DOHH2 (cell line): ENCODE measurements at regions not wholly inside any gene's neighbourhood (a gene's known extent, or its start where the extent isn't known, plus 50 kb on each side); places are given as distances from the start of the nearest gene placed in this dataset.

Experiments
- H3F3A ChIP-seq: fragments of 200-600 bp; sonication (generic), shearing (Covaris generic); 2 replicates; pipeline ENCODE4 v1.6.0; 2016; ENCODE audit warnings: antibody characterized with exemption, mild to moderate bottlenecking; ENCODE audit not compliant: control insufficient read depth, insufficient read depth
- H3K27ac ChIP-seq: fragments of 200-600 bp; sonication (generic); 2 replicates; pipeline ENCODE4 v1.5.1; 2014; ENCODE audit warnings: low read depth, mild to moderate bottlenecking, low read length, moderate library complexity
- H3K27me3 ChIP-seq: fragments of 200-600 bp; sonication (generic); 2 replicates; pipeline ENCODE4 v1.6.1; 2014; ENCODE audit warnings: mild to moderate bottlenecking, low read length, mixed read lengths; ENCODE audit not compliant: control insufficient read depth
- H3K36me3 ChIP-seq: fragments of 200-600 bp; sonication (generic); 2 replicates; pipeline ENCODE4 v1.6.1; 2014; ENCODE audit warnings: mild to moderate bottlenecking, low read length, moderate library complexity, mixed read lengths; ENCODE audit not compliant: control insufficient read depth
- H3K4me1 ChIP-seq: fragments of 200-600 bp; sonication (generic); 2 replicates; pipeline ENCODE4 v1.6.1; 2014; ENCODE audit warnings: mild to moderate bottlenecking, low read length, mixed read lengths; ENCODE audit not compliant: control insufficient read depth
- H3K4me2 ChIP-seq: fragments of 200-600 bp; sonication (generic); 2 replicates; pipeline ENCODE4 v1.6.0; 2014; ENCODE audit warnings: mild to moderate bottlenecking, low read length, moderate library complexity
- H3K4me3 ChIP-seq: fragments of 200-600 bp; sonication (generic); 2 replicates; pipeline ENCODE4 v1.5.1; 2014; ENCODE audit warnings: mild to moderate bottlenecking, low read length, mixed read lengths
- H3K79me2 ChIP-seq: fragments of 200-600 bp; sonication (generic); 2 replicates; pipeline ENCODE4 v1.6.1; 2014; ENCODE audit warnings: mild to moderate bottlenecking, low read length, mixed read lengths; ENCODE audit not compliant: control insufficient read depth
- H3K9me2 ChIP-seq: fragments of 200-600 bp; sonication (generic); replicated peaks from 2 replicates; pipeline ENCODE4 v1.6.1; 2014; ENCODE audit warnings: mild to moderate bottlenecking, low read length, mixed read lengths; ENCODE audit not compliant: control insufficient read depth
- H3K9me3 ChIP-seq: fragments of 200-600 bp; sonication (generic); 2 replicates; pipeline ENCODE4 v1.6.1; 2014; ENCODE audit warnings: antibody characterized with exemption, low read length, mixed read lengths; ENCODE audit not compliant: control insufficient read depth, insufficient read depth
- H4K20me1 ChIP-seq: fragments of 200-600 bp; sonication (generic); 2 replicates; pipeline ENCODE4 v1.6.0; 2014; ENCODE audit warnings: low read depth, mild to moderate bottlenecking, antibody characterized with exemption, low read length, moderate library complexity; ENCODE audit not compliant: control insufficient read depth, insufficient read depth
- EZH2phosphoT487 ChIP-seq: fragments of 200-600 bp; sonication (generic); IDR thresholded peaks from 2 replicates; pipeline ENCODE4 v1.6.1; 2017; ENCODE audit warnings: borderline replicate concordance, mild to moderate bottlenecking, antibody characterized with exemption, low read length, moderate library complexity, mixed read lengths
- TF ChIP-seq, protein P1 (sequence below): fragments of 200-600 bp; sonication (generic); IDR thresholded peaks from one replicate; pipeline ENCODE4 v1.5.1; 2014; ENCODE audit warnings: antibody characterized with exemption, mild to moderate bottlenecking, low read depth, low read length; ENCODE audit not compliant: poor library complexity, severe bottlenecking

DNA sequence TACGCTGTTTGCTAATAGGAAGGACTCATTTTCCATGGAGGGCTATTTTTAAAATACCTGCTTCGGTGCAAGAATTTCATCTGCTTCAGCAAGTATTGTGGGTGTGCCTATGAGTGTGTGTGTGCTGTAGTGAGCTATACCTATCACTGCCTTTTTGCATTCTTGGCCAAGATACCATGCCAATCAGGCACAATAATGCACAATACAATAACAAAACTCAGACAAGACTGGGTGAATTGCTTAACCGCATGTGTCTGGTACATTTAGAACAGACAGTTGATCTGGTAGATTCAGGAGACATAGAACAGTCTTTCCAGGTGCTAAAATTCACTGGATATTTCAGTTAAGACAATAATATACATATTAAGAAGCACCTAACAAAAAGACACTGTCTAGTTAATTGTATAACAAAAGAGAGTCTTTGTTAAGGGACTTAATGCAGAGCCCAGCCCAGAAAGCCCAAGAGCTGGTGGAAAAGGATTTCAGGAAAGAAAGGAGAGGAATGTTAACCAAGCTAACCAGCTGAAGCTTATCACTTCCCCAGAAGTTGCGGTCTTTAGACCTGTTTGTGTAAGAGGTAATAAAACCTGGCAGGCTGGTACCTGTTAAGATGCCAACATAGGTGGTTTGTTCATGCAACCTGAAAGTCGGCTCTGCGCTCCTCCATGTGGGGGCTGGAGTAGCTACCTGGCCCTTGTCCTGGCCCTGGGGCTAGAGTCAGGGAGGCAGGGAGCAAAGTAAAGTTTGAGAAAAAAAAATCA is 153.3 kb upstream of the RBMS1 start:
- H4K20me1 ChIP-seq = no peaks in the 10 kb centered on the region
- no peaks in the 10 kb centered on the region for H3K9me2 ChIP-seq
- no peaks in the 10 kb centered on the region for H3K4me1 ChIP-seq
- no peaks in the 10 kb centered on the region for H3K79me2 ChIP-seq
- H3F3A ChIP-seq = no peaks in the 10 kb centered on the region
- no peaks in the 10 kb centered on the region for H3K36me3 ChIP-seq
- no peaks in the 10 kb centered on the region for H3K9me3 ChIP-seq
- H3K4me3 ChIP-seq = no peak overlapping the region
- H3K27ac ChIP-seq = no peak overlapping the region
- no peak for TF ChIP-seq EZH2phosphoT487
- TF ChIP-seq, protein P1, sequence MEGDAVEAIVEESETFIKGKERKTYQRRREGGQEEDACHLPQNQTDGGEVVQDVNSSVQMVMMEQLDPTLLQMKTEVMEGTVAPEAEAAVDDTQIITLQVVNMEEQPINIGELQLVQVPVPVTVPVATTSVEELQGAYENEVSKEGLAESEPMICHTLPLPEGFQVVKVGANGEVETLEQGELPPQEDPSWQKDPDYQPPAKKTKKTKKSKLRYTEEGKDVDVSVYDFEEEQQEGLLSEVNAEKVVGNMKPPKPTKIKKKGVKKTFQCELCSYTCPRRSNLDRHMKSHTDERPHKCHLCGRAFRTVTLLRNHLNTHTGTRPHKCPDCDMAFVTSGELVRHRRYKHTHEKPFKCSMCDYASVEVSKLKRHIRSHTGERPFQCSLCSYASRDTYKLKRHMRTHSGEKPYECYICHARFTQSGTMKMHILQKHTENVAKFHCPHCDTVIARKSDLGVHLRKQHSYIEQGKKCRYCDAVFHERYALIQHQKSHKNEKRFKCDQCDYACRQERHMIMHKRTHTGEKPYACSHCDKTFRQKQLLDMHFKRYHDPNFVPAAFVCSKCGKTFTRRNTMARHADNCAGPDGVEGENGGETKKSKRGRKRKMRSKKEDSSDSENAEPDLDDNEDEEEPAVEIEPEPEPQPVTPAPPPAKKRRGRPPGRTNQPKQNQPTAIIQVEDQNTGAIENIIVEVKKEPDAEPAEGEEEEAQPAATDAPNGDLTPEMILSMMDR = no peak
- no peak overlapping the region for H3K4me2 ChIP-seq
- H3K27me3 ChIP-seq = no peaks in the 10 kb centered on the region

DNA sequence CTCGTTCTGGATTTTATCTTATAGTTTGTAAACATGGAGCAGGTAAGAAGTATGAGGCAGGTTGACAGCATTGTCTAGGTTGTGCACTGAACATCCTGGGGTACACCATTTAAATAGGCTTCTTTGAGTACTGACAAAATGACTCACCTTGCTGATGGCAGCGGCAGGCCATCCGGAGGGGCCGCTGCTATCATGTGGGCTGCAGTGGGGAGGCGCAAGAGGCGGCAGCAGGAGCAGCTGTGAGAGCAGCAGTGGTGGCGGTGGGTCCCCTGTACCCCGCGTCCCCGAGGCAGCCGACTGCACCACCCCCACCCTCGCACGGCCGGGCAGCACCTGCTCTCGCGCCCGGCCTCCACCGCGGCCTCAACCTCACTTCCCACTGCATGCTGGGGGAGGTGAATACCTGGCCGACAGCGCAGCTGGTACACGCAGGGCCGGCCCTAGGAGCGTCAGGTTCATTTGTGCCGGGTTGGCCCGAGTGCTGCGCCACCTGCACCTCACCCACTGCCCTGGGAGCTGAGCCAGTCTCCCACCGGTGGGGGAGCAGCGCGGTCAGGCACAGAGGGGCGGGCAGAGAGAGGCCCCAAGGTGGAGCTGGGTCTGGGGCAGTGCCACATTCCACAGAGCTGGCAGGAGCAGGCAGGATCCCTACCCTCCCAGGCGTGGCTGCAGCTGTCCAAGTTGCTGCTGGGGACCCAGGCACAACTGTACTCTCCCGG is 154.5 kb upstream of the RBMS1 start:
- Histone ChIP-seq H3K9me3 (no peaks in the 10 kb centered on the region), H3K27ac (no peak overlapping the region), H3K36me3 (no peaks in the 10 kb centered on the region), H3K9me2 (no peaks in the 10 kb centered on the region), H3K79me2 (no peaks in the 10 kb centered on the region), H4K20me1 (no peaks in the 10 kb centered on the region), H3K4me1 (no peaks in the 10 kb centered on the region), H3K4me3 (no peak overlapping the region), H3F3A (no peaks in the 10 kb centered on the region), H3K27me3 (no peaks in the 10 kb centered on the region), H3K4me2 (no peak overlapping the region)
- TF ChIP-seq EZH2phosphoT487 = no peak
- TF ChIP-seq, protein P1 = no peak

DNA sequence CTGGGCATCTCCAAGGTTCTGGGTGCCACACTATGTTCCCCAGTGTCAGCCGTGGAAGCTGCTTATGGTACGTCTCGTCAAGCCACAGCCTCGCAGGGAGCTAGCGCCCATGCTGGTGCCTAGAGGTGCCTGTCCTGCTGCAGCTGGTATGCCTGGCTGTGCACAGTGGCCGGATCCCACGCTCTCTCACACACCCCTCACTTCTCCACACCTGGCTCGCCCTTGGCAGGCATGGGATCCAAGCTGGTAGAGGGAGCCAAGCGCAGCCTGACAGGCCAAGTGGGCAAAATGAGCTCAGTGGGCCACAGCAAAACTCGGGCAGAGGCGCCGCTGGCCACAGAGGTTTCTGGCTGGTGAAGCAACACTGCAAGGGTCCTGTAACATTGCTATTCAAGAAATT is 156.1 kb upstream of the RBMS1 start:
- TF ChIP-seq EZH2phosphoT487 = no peak
- TF ChIP-seq, protein P1 = no peak
- Histone ChIP-seq H3K79me2 (no peaks in the 10 kb centered on the region), H4K20me1 (no peaks in the 10 kb centered on the region), H3K9me2 (no peaks in the 10 kb centered on the region), H3K27ac (no peak overlapping the region), H3K4me1 (no peaks in the 10 kb centered on the region), H3K4me3 (no peak overlapping the region), H3F3A (no peaks in the 10 kb centered on the region), H3K36me3 (no peaks in the 10 kb centered on the region), H3K27me3 (no peaks in the 10 kb centered on the region), H3K9me3 (no peaks in the 10 kb centered on the region), H3K4me2 (no peak overlapping the region)
